GM18502 (cell line): ENCODE measurements at regions not wholly inside any gene's neighbourhood (a gene's known extent, or its start where the extent isn't known, plus 50 kb on each side); places are given as distances from the start of the nearest gene placed in this dataset.

Source experiments
- ATAC-seq: cut with Tn5 transposase; IDR thresholded peaks from one replicate; pipeline ENCODE4 v1.9.1; 2021; ENCODE audit warnings: mild to moderate bottlenecking; ENCODE audit not compliant: unreplicated experiment, poor library complexity

- no peak for ATAC-seq
These were observed 88.5 kb downstream of the NOC3L start for GRCh38 chr10:94274142-94274787.

DNA sequence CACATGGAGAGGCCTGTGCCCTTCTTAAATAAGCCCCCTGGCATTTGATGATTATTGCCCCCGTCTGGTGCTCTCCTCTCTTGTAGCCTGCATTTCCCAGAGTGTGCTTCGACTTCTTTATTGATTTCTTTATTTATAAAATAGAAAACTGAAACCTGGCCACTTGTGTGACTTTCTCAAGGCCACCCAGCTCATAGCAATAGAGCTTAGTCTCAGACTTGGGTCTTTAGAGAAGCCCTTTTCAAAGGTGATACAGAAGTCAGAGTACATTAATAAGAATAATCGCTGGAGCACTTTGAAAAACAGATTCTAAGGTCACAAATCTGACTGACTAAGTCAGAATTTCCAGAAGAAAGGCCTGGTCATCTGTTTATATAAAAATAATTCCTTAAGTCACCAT lies 86.6 kb downstream of the NOC3L start:
- ATAC-seq = no peak

GRCh38 chr10:94277450-94277849 lies 85.3 kb downstream of the NOC3L start:
- no peak for ATAC-seq

- peak; percentile 75 for ATAC-seq
These were observed 82.7 kb downstream of the NOC3L start for GRCh38 chr10:94279835-94280709.

DNA sequence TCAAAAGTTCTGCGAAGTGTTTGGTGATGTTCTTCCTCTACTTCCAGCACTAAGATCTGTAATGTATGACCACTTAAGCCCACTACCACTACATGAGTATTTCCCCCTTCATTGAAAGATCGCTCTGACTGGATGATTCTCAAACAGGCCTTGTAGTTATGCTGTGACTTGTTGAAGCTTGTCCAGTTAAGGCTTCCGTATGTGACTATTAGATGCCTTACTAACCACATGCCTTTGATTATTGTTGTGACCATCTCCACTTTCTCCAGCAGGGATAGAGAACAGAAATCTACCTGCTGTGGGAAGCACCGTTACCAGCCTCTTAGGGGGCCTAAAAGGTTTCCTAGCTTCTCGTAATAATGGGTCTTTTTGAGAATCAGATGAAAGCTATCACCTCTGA lies 81.1 kb downstream of the NOC3L start:
- no peak for ATAC-seq

GRCh38 chr10:94282369-94282768 lies 80.4 kb downstream of the NOC3L start:
- ATAC-seq = no peak
